Right lobe of liver (tissue), 4 donors: ENCODE measurements at regions not wholly inside any gene's neighbourhood (a gene's known extent, or its start where the extent isn't known, plus 50 kb on each side); places are given as distances from the start of the nearest gene placed in this dataset.

Experiments
- POLR2A ChIP-seq: fragments of 450-650 bp; IDR thresholded peaks from one replicate; pipeline ENCODE4 v1.6.1; 2017; ENCODE audit warnings: antibody characterized with exemption, mild to moderate bottlenecking
- TF ChIP-seq, protein P1 (sequence below), 4 donors: fragments of 200-600 bp in 3 of 4; fragments of 450-650 bp in 1 of 4; IDR thresholded peaks; one replicate each; pipeline versions ENCODE4 v1.5.1 to v1.8.0; 2016 to 2022; ENCODE audit warnings: antibody characterized with exemption in 4 of 4, mild to moderate bottlenecking in 2 of 4
- donor health status: DM: no; HTN: no; CAD: no.
- donor health status: DM: no; HTN: no; CAD: no.
- donor health status: DM: no; HTN: yes; CAD: no.

DNA sequence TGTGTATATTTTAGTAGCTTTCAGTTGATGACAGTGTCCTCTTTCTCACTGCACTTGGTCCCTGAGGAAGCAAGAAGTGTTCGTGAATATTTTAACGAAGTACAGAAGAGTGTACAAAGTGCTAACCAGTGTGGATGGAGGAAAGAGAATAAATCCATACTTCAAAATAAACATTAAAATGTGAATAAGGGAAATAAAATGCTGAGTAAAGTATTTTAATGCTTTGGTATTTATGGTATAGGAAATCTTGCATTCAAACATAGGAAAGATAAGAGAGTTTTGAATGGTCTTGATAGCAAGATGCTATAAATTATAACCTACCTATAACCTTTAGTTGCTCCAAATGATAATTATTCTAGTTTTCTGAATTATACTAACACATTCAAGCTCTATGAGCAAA is 493.4 kb upstream of the EYS start:
- TF ChIP-seq, protein P1, sequence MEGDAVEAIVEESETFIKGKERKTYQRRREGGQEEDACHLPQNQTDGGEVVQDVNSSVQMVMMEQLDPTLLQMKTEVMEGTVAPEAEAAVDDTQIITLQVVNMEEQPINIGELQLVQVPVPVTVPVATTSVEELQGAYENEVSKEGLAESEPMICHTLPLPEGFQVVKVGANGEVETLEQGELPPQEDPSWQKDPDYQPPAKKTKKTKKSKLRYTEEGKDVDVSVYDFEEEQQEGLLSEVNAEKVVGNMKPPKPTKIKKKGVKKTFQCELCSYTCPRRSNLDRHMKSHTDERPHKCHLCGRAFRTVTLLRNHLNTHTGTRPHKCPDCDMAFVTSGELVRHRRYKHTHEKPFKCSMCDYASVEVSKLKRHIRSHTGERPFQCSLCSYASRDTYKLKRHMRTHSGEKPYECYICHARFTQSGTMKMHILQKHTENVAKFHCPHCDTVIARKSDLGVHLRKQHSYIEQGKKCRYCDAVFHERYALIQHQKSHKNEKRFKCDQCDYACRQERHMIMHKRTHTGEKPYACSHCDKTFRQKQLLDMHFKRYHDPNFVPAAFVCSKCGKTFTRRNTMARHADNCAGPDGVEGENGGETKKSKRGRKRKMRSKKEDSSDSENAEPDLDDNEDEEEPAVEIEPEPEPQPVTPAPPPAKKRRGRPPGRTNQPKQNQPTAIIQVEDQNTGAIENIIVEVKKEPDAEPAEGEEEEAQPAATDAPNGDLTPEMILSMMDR (IDR thresholded peaks at IDR 0.05), result no peak
- no peak for TF ChIP-seq POLR2A
